HepG2 (cell line): ENCODE measurements at regions not wholly inside any gene's neighbourhood (a gene's known extent, or its start where the extent isn't known, plus 50 kb on each side); places are given as distances from the start of the nearest gene placed in this dataset.

Source experiments
- ATAC-seq: fragments of 200-7000 bp; cut with Tn5 transposase; 3 replicates; pipeline ENCODE4 v1.9.1; 2020; ENCODE audit warnings: mild to moderate bottlenecking, moderate library complexity
- BruUV-seq: library from RNA; stranded (reverse); fragments of 400-500 nt; replicated peaks from 2 replicates; lab custom pipeline; 2021; lab: Mats Ljungman, UMichigan
- CTCF ChIA-PET: fragments of 300-600 bp; formaldehyde crosslinking; extraction: SDS; loops from one replicate; lab custom pipeline; 2021; ENCODE audit warnings: low total read pairs, inconsistent platforms, low intra/inter-chr PET ratio; lab: Yijun Ruan, JAX
- POLR2A ChIA-PET: fragments of 350-600 bp; sonication (Branson Sonifier 250); formaldehyde crosslinking; loops from one replicate; lab custom pipeline; 2020; ENCODE audit warnings: antibody characterized with exemption, inconsistent platforms; lab: Yijun Ruan, JAX
- DNase-seq: peaks from one replicate; pipeline ENCODE4 v3.0.0-alpha.2; 2015; ENCODE audit warnings: low spot score
- FAIRE-seq: peaks from 3 replicates; lab custom pipeline; 2011; peaks lifted over from hg19 to GRCh38; lab: Jason Lieb, UNC
- H2AFZ ChIP-seq: one replicate; pipeline ENCODE4 v1.6.1; 2011; ENCODE audit warnings: low read length, inconsistent platforms
- H3K27ac ChIP-seq: fragments of 300-600 bp; 3 replicates; pipeline ENCODE4 v1.8.0; 2011; ENCODE audit warnings: mixed run types, mild to moderate bottlenecking, mixed read lengths, low read length, inconsistent platforms; ENCODE audit not compliant: insufficient read depth; ENCODE audit errors: extremely low read length
- H3K27me3 ChIP-seq, 2 experiments: fragments of 200-600 bp in 1 of 2; 2 replicates in 1 of 2; 3 replicates in 1 of 2; pipeline versions ENCODE4 v1.6.0 to v1.8.0; 2011; ENCODE audit warnings: low read length in 2 of 2, mild to moderate bottlenecking in 2 of 2, moderate library complexity in 2 of 2, inconsistent platforms in 1 of 2; ENCODE audit not compliant: insufficient read depth in 2 of 2, control insufficient read depth in 1 of 2
- H3K36me3 ChIP-seq, 2 experiments: fragments of 200-600 bp in 1 of 2; replicated peaks in 1 of 2; 2 replicates in 1 of 2; 3 replicates in 1 of 2; pipeline versions ENCODE4 v1.5.1 to v1.8.0; 2011; ENCODE audit warnings: low read length in 2 of 2, inconsistent platforms in 1 of 2; ENCODE audit not compliant: insufficient read depth in 2 of 2, control insufficient read depth in 1 of 2
- H3K4me1 ChIP-seq: 2 replicates; pipeline ENCODE4 v1.5.1; 2012; ENCODE audit warnings: low read length, inconsistent platforms; ENCODE audit not compliant: insufficient read depth
- H3K4me2 ChIP-seq: 2 replicates; pipeline ENCODE4 v1.6.0; 2011; ENCODE audit warnings: low read depth, low read length, inconsistent platforms
- H3K4me3 ChIP-seq, 3 experiments: fragments of 200-600 bp in 1 of 3; sonication (generic), shearing (Covaris generic) in 1 of 3; replicated peaks in 1 of 3; 2 replicates each; pipeline ENCODE4 v1.5.1; 2011 to 2016; ENCODE audit warnings: low read length in 3 of 3, inconsistent platforms in 2 of 3, low read depth in 2 of 3, mild to moderate bottlenecking in 2 of 3, control low read depth in 1 of 3, mixed read lengths in 1 of 3; ENCODE audit not compliant: insufficient read depth in 1 of 3
- H3K79me2 ChIP-seq: one replicate; pipeline ENCODE4 v1.6.1; 2011; ENCODE audit warnings: low read length, inconsistent platforms; ENCODE audit not compliant: insufficient read depth
- H3K9ac ChIP-seq: 2 replicates; pipeline ENCODE4 v1.6.0; 2011; ENCODE audit warnings: mild to moderate bottlenecking, low read depth, low read length, inconsistent platforms; ENCODE audit not compliant: insufficient read depth
- H3K9me3 ChIP-seq: 2 replicates; pipeline ENCODE4 v1.5.1; 2012; ENCODE audit warnings: mild to moderate bottlenecking, low read length
- H4K20me1 ChIP-seq: 2 replicates; pipeline ENCODE4 v1.6.0; 2011; ENCODE audit warnings: inconsistent platforms, mild to moderate bottlenecking, low read length, moderate library complexity; ENCODE audit not compliant: insufficient read depth
- AGO2 ChIP-seq: fragments of 200-400 bp; formaldehyde crosslinking; optimal IDR thresholded peaks from 2 replicates; pipeline ENCODE3; 2017; ENCODE audit warnings: mild to moderate bottlenecking, low read depth, low read length, moderate library complexity
- CHD4 ChIP-seq: fragments of 200-600 bp; sonication (generic); IDR thresholded peaks from 2 replicates; pipeline ENCODE4 v1.7.0; 2017; ENCODE audit warnings: mild to moderate bottlenecking, low read length, borderline replicate concordance
- KDM3A ChIP-seq: IDR thresholded peaks from 2 replicates; pipeline ENCODE4 v1.6.1; 2018; ENCODE audit warnings: low read depth, missing compliant biosample characterization
- MBD4 ChIP-seq: IDR thresholded peaks from 2 replicates; pipeline ENCODE4 v1.6.1; 2012; ENCODE audit warnings: low read length, inconsistent platforms, borderline replicate concordance
- MED13 ChIP-seq: sonication (generic); formaldehyde crosslinking; IDR thresholded peaks from 2 replicates; pipeline ENCODE4 v1.5.0; 2020; ENCODE audit warnings: missing genetic modification reagents
- NFKB2 ChIP-seq: sonication (generic); formaldehyde crosslinking; IDR thresholded peaks from 2 replicates; pipeline ENCODE4 v1.4.0; 2020; ENCODE audit warnings: missing genetic modification reagents, borderline replicate concordance
- SMYD3 ChIP-seq: sonication (generic); formaldehyde crosslinking; IDR thresholded peaks from 2 replicates; pipeline ENCODE4 v1.8.1; 2023; ENCODE audit warnings: mild to moderate bottlenecking, missing genetic modification reagents
- ZBTB38 ChIP-seq: sonication (generic); formaldehyde crosslinking; IDR thresholded peaks from 2 replicates; pipeline ENCODE4 v1.5.1; 2020; ENCODE audit warnings: mild to moderate bottlenecking, missing genetic modification reagents
- ZNF317 ChIP-seq: sonication (generic); formaldehyde crosslinking; IDR thresholded peaks from 2 replicates; pipeline ENCODE4 v1.5.0; 2020; ENCODE audit warnings: mild to moderate bottlenecking, missing genetic modification reagents
- ZNF44 ChIP-seq: sonication (generic); formaldehyde crosslinking; IDR thresholded peaks from 2 replicates; pipeline ENCODE4 v1.5.1; 2020; ENCODE audit warnings: mild to moderate bottlenecking, missing genetic modification reagents
- ZNF629 ChIP-seq: sonication (generic); formaldehyde crosslinking; conservative IDR thresholded peaks from 2 replicates; pipeline ENCODE4 v1.5.0; 2020; ENCODE audit warnings: missing genetic modification reagents
- ZNF772 ChIP-seq: sonication (generic); formaldehyde crosslinking; IDR thresholded peaks from 2 replicates; pipeline ENCODE4 v1.5.0; 2020; ENCODE audit warnings: mild to moderate bottlenecking, missing genetic modification reagents
- ZNF782 ChIP-seq: sonication (generic); formaldehyde crosslinking; IDR thresholded peaks from 2 replicates; pipeline ENCODE4 v1.4.0; 2020; ENCODE audit warnings: missing genetic modification reagents, mild to moderate bottlenecking, borderline replicate concordance
- WGBS: methylation state at CpG from one replicate; pipeline ENCODE4 v1.1.6; 2017; ENCODE audit warnings: low lambda C conversion rate; 5-methylcytosine and 5-hydroxymethylcytosine counted together
- in situ Hi-C: cut with HindIII; loops from 2 replicates; pipeline ENCODE4 v1.10.0; 2017; ENCODE audit warnings: low pct_unique_long_range_greater_than_20kb; ENCODE audit not compliant: extremely low pct_ligation_motif_present
- intact Hi-C: fragments of 100-400 bp; cut with micrococcal nuclease; formaldehyde crosslinking; loops from one replicate; pipeline ENCODE4 v1.10.0; 2022; ENCODE audit not compliant: unreplicated experiment
- TF ChIP-seq, protein P1 (sequence below): sonication (generic); formaldehyde crosslinking; IDR thresholded peaks from 2 replicates; pipeline ENCODE4 v1.4.0; 2020; ENCODE audit warnings: low read depth, mild to moderate bottlenecking, missing genetic modification reagents
- TF ChIP-seq, protein P2 (sequence below): sonication (generic); formaldehyde crosslinking; IDR thresholded peaks from 2 replicates; pipeline ENCODE4 v1.8.1; 2023; ENCODE audit warnings: missing genetic modification reagents, inconsistent platforms, borderline replicate concordance
- TF ChIP-seq, protein P3 (sequence below): sonication (generic); formaldehyde crosslinking; IDR thresholded peaks from 2 replicates; pipeline ENCODE4 v1.5.0; 2020; ENCODE audit warnings: missing genetic modification reagents
- TF ChIP-seq, protein P4 (sequence below): sonication (generic); formaldehyde crosslinking; IDR thresholded peaks from 2 replicates; pipeline ENCODE4 v1.4.0; 2020; ENCODE audit warnings: missing genetic modification reagents

DNA sequence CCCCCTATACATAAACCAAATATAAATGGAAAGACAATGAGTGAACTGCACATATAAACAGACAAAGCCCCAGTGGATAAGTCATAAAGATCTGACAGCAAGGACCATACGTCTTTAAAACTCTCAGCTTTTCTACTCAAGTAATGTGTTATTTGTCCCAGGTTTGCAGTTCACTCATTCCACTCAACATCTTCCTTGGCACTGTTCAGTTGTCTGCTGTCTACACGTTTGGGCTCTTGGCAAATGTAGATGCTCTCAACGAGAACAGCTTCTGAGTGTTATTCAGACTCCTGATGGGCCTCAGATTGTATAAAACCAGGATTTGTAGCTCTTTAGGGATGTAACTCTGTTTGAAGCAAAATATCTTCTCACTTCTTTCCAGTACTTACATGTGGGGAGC, 198.2 kb upstream of the SEMA6A start:
- in situ Hi-C loops (no loop called here), intact Hi-C loops (loop anchor here (10.0 kb wide), 1 partner anchor 172 kb away; no protein-coding TSS in a partner anchor)
- TF ChIP-seq ZNF317 (CRISPR knock-in tag) (no peak), MED13 (CRISPR knock-in tag) (no peak), NFKB2 (CRISPR knock-in tag) (no peak), ZNF772 (CRISPR knock-in tag) (no peak), CHD4 (no peak), KDM3A (CRISPR knock-in tag) (no peak), ZNF629 (no peak), ZNF782 (CRISPR knock-in tag) (no peak), SMYD3 (CRISPR knock-in tag) (no peak), AGO2 (no peak), ZBTB38 (CRISPR knock-in tag) (no peak), ZNF44 (CRISPR knock-in tag) (no peak), MBD4 (no peak)
- TF ChIP-seq, protein P1, sequence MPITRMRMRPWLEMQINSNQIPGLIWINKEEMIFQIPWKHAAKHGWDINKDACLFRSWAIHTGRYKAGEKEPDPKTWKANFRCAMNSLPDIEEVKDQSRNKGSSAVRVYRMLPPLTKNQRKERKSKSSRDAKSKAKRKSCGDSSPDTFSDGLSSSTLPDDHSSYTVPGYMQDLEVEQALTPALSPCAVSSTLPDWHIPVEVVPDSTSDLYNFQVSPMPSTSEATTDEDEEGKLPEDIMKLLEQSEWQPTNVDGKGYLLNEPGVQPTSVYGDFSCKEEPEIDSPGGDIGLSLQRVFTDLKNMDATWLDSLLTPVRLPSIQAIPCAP (CRISPR knock-in tag): no peak
- TF ChIP-seq, protein P2, sequence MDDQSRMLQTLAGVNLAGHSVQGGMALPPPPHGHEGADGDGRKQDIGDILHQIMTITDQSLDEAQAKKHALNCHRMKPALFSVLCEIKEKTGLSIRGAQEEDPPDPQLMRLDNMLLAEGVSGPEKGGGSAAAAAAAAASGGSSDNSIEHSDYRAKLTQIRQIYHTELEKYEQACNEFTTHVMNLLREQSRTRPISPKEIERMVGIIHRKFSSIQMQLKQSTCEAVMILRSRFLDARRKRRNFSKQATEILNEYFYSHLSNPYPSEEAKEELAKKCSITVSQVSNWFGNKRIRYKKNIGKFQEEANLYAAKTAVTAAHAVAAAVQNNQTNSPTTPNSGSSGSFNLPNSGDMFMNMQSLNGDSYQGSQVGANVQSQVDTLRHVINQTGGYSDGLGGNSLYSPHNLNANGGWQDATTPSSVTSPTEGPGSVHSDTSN (CRISPR knock-in tag): no peak
- TF ChIP-seq, protein P3, sequence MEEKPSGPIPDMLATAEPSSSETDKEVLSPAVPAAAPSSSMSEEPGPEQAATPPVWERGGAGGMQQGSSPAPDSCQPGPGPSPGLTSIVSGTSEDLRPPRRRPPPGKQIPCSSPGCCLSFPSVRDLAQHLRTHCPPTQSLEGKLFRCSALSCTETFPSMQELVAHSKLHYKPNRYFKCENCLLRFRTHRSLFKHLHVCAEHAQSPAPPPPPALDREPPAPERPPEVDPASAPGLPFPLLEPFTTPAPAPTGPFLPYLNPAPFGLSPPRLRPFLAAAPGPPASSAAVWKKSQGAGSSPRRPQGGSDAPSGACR (CRISPR knock-in tag): no peak
- TF ChIP-seq, protein P4, sequence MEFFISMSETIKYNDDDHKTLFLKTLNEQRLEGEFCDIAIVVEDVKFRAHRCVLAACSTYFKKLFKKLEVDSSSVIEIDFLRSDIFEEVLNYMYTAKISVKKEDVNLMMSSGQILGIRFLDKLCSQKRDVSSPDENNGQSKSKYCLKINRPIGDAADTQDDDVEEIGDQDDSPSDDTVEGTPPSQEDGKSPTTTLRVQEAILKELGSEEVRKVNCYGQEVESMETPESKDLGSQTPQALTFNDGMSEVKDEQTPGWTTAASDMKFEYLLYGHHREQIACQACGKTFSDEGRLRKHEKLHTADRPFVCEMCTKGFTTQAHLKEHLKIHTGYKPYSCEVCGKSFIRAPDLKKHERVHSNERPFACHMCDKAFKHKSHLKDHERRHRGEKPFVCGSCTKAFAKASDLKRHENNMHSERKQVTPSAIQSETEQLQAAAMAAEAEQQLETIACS (CRISPR knock-in tag): no peak
- Histone ChIP-seq H3K4me3 (no peak overlapping the region), H3K9ac (no peak overlapping the region), H2AFZ (no peak overlapping the region), H3K79me2 (no peaks in the 10 kb centered on the region), H3K4me1 (peaks cover 56% of the 10 kb centered on the region), H3K27ac (no peak overlapping the region), H3K4me2 (no peak overlapping the region), H3K27me3 (peaks cover 0 to 3% of the 10 kb centered on the region in 2 experiments; a peak in 1 of 5 replicates), H4K20me1 (no peaks in the 10 kb centered on the region), H3K36me3 (no peaks in the 10 kb centered on the region), H3K9me3 (no peaks in the 10 kb centered on the region)
- DNase-seq (no peak), FAIRE-seq (no peak), ATAC-seq (no peak)
- no TSS peak for BruUV-seq
- ChIA-PET CTCF (no interaction called here), POLR2A (no interaction called here)
- 32% methylated on average over 3 of the region's 3 CpGs for WGBS
